MM.1S (cell line): ENCODE measurements at regions not wholly inside any gene's neighbourhood (a gene's known extent, or its start where the extent isn't known, plus 50 kb on each side); places are given as distances from the start of the nearest gene placed in this dataset.

Experiments used
- CTCF ChIP-seq: fragments of 300-600 bp; sonication (generic); IDR thresholded peaks from 2 replicates; pipeline ENCODE4 v1.5.1; 2016; ENCODE audit warnings: antibody characterized with exemption, low read length, mixed read lengths
- EZH2 ChIP-seq: fragments of 300-600 bp; sonication (generic); optimal IDR thresholded peaks from 2 replicates; pipeline ENCODE3; 2017; ENCODE audit warnings: low read depth, mild to moderate bottlenecking, antibody characterized with exemption, low read length, mixed read lengths
- EZH2phosphoT487 ChIP-seq: fragments of 300-600 bp; sonication (generic); IDR thresholded peaks from 2 replicates; pipeline ENCODE4 v1.6.1; 2018; ENCODE audit warnings: antibody characterized with exemption, low read length

- TF ChIP-seq CTCF = no peak
- no peak for TF ChIP-seq EZH2
- no peak for TF ChIP-seq EZH2phosphoT487
These were observed 113.0 kb downstream of the SNRPN start for GRCh38 chr15:25067725-25068309.
